ENCODE measurements at regions not wholly inside any gene's neighbourhood (a gene's known extent, or its start where the extent isn't known, plus 50 kb on each side); places are given as distances from the start of the nearest gene placed in this dataset.
A peak's percentile ranks its signal among the peaks of the same experiment; 100 is the strongest.

DNA sequence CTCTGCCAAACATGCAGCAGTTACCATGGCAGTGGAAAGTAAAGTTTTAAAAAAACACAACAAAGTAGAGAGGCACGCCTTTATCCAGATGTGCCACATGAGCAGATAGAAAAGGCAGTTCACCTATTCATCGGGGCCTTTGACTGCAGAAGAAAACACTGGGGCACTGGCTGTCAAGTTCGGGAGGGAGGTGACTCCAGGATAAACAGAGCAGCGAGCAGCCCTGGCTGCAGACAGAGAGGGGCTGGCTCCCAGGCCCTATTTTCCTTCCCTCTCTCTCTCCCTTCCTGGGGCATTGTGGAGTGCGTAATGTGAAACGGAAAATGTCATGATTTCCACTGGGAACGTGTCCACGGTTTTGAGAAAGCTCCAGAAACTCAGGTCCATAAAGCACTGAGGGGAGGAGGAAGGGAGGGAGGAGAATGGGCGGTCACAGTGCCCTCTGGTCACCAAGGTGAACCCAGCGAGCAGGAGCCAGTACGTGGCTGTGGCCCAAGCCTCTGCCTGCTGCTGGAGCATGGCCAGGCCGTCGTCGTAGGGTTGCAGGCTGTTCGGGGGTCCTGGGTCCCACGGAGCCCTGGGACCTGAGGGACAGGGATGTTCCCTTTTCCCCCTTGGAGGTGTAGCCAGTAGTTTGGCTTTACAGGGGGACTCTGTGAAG lies 114.7 kb upstream of the IRF2BP2 start:
- TF ChIP-seq POLR2A (IDR thresholded peaks at IDR 0.05) = no peak
- TF ChIP-seq, protein P1, sequence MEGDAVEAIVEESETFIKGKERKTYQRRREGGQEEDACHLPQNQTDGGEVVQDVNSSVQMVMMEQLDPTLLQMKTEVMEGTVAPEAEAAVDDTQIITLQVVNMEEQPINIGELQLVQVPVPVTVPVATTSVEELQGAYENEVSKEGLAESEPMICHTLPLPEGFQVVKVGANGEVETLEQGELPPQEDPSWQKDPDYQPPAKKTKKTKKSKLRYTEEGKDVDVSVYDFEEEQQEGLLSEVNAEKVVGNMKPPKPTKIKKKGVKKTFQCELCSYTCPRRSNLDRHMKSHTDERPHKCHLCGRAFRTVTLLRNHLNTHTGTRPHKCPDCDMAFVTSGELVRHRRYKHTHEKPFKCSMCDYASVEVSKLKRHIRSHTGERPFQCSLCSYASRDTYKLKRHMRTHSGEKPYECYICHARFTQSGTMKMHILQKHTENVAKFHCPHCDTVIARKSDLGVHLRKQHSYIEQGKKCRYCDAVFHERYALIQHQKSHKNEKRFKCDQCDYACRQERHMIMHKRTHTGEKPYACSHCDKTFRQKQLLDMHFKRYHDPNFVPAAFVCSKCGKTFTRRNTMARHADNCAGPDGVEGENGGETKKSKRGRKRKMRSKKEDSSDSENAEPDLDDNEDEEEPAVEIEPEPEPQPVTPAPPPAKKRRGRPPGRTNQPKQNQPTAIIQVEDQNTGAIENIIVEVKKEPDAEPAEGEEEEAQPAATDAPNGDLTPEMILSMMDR (IDR thresholded peaks at IDR 0.05) = no peak
- TF ChIP-seq POLR2AphosphoS5 (IDR thresholded peaks at IDR 0.05) = peak; percentile 26 to 84 (median 62)
- TF ChIP-seq EP300 (IDR thresholded peaks at IDR 0.05) = peak; percentile 54 to 83 (median 74)
